WTC11 (cell line): ENCODE measurements at regions not wholly inside any gene's neighbourhood (a gene's known extent, or its start where the extent isn't known, plus 50 kb on each side); places are given as distances from the start of the nearest gene placed in this dataset.

ENCODE experiments used
- ATF2 ChIP-seq: sonication (generic); formaldehyde crosslinking; IDR thresholded peaks from 2 replicates; pipeline ENCODE4 v1.8.1; 2022; ENCODE audit warnings: low read depth, missing genetic modification reagents, borderline replicate concordance
- CREB1 ChIP-seq: sonication (generic); formaldehyde crosslinking; IDR thresholded peaks from 2 replicates; pipeline ENCODE4 v1.8.0; 2023; ENCODE audit warnings: mild to moderate bottlenecking, missing genetic modification reagents
- CTCF ChIP-seq: fragments of 200-600 bp; IDR thresholded peaks from 2 replicates; pipeline ENCODE4 v1.8.0; 2022; ENCODE audit warnings: antibody characterized with exemption
- ESRRA ChIP-seq: sonication (generic); formaldehyde crosslinking; IDR thresholded peaks from 2 replicates; pipeline ENCODE4 v1.8.1; 2022; ENCODE audit warnings: mild to moderate bottlenecking, missing genetic modification reagents, borderline replicate concordance
- ZNF423 ChIP-seq: fragments of 250-450 bp; sonication (Bioruptor Pico); IDR thresholded peaks from 2 replicates; pipeline ENCODE4 v2.1.2; 2022; ENCODE audit warnings: mild to moderate bottlenecking, moderate library complexity

GRCh38 chr1:65630855-65631254 lies 161.8 kb upstream of the PDE4B start:
- TF ChIP-seq CTCF, result no peak
- TF ChIP-seq CREB1, result no peak
- no peak for TF ChIP-seq ATF2 (CRISPR knock-in tag)
- no peak for TF ChIP-seq ZNF423 (CRISPR knock-in tag)
- no peak for TF ChIP-seq ESRRA (CRISPR knock-in tag)
